ENCODE measurements at regions not wholly inside any gene's neighbourhood (a gene's known extent, or its start where the extent isn't known, plus 50 kb on each side); places are given as distances from the start of the nearest gene placed in this dataset.

GRCh38 chr14:62097072-62097471, 334.9 kb downstream of the SNAPC1 start:
- Histone ChIP-seq H3K4me1 (no peaks in the 10 kb centered on the region), H3K9me3 (replicated peaks) (no peaks in the 10 kb centered on the region)
- DNase-seq: no peak

GRCh38 chr14:62097824-62098223, 335.6 kb downstream of the SNAPC1 start:
- H3K4me3 ChIP-seq: no peak overlapping the region
- DNase-seq: no peak
- no peaks in the 10 kb centered on the region for H3K27me3 ChIP-seq
- H3K9me3 ChIP-seq (replicated peaks): no peaks in the 10 kb centered on the region
- H3K27ac ChIP-seq: no peak overlapping the region
- no peaks in the 10 kb centered on the region for H3K36me3 ChIP-seq
- H3K4me1 ChIP-seq: no peaks in the 10 kb centered on the region

More at GRCh38 chr14:62097072-62097471, 334.9 kb downstream of the SNAPC1 start:
- Histone ChIP-seq H3K27ac (no peak overlapping the region), H3K4me3 (no peak overlapping the region), H3K27me3 (no peaks in the 10 kb centered on the region), H3K36me3 (no peaks in the 10 kb centered on the region)

DNA sequence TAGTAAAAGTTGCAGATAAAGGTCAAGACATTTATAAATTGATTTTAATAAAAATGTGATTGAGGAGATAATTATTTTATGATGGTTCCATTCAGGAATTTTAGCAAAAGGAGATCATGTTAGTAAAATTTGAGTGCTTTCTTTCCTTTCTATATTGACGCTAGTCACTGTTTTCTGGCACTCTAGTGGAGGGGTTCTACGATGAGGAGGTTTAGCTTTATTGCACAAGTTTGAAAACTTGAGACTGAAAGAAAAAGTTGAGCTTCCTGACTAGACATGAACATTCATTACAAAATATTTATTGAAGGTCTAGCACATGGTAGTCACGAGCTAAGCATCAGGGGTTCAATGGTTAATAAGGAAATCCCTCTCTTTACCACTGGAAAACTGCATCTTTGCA, 336.1 kb downstream of the SNAPC1 start:
- Histone ChIP-seq H3K27me3 (no peaks in the 10 kb centered on the region), H3K36me3 (no peaks in the 10 kb centered on the region), H3K4me1 (no peaks in the 10 kb centered on the region), H3K27ac (no peak overlapping the region), H3K9me3 (replicated peaks) (no peaks in the 10 kb centered on the region), H3K4me3 (no peak overlapping the region)
- DNase-seq: no peak

- H3K4me3 ChIP-seq: no peak overlapping the region
- H3K4me1 ChIP-seq: no peaks in the 10 kb centered on the region
- no peaks in the 10 kb centered on the region for H3K36me3 ChIP-seq
- no peak for DNase-seq
- H3K27ac ChIP-seq: no peak overlapping the region
- no peaks in the 10 kb centered on the region for H3K9me3 ChIP-seq (replicated peaks)
- H3K27me3 ChIP-seq: no peaks in the 10 kb centered on the region
Observed at GRCh38 chr14:62099091-62099490, 336.9 kb downstream of the SNAPC1 start.

GRCh38 chr14:62101189-62101588, 339.0 kb downstream of the SNAPC1 start:
- no peak for DNase-seq
- no peak overlapping the region for H3K4me3 ChIP-seq

GRCh38 chr14:62101673-62102348, 339.6 kb downstream of the SNAPC1 start:
- no peaks in the 10 kb centered on the region for H3K27me3 ChIP-seq
- H3K4me1 ChIP-seq: no peaks in the 10 kb centered on the region
- H3K27ac ChIP-seq: no peak overlapping the region
- H3K4me3 ChIP-seq: no peak overlapping the region
- no peaks in the 10 kb centered on the region for H3K36me3 ChIP-seq
- DNase-seq: no peak
- no peaks in the 10 kb centered on the region for H3K9me3 ChIP-seq (replicated peaks)

More at GRCh38 chr14:62101189-62101588, 339.0 kb downstream of the SNAPC1 start:
- Histone ChIP-seq H3K27me3 (no peaks in the 10 kb centered on the region), H3K9me3 (replicated peaks) (no peaks in the 10 kb centered on the region), H3K36me3 (no peaks in the 10 kb centered on the region), H3K27ac (no peak overlapping the region), H3K4me1 (no peaks in the 10 kb centered on the region)

DNA sequence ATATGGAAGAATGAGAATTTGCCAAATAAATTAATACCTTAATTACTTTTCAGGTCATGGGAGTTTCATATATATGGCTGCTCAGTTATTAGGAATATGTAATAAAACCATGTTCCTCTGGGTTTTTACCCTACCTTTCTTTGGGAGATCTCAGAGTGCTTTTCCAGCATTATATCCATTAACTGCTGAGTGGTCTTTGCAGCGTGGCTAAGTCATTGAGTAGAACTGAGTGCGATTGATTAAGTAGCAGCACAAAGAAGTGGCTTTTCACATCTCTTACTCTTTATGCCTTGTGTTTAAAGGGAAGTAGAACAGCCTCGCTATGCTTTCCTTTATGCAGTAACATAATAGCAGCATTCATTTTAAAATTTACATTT, 340.1 kb downstream of the SNAPC1 start:
- Histone ChIP-seq H3K36me3 (no peaks in the 10 kb centered on the region), H3K4me1 (no peaks in the 10 kb centered on the region), H3K4me3 (no peak overlapping the region), H3K27me3 (no peaks in the 10 kb centered on the region), H3K27ac (no peak overlapping the region), H3K9me3 (replicated peaks) (no peaks in the 10 kb centered on the region)
- no peak for DNase-seq

GRCh38 chr14:62103464-62103863, 341.2 kb downstream of the SNAPC1 start:
- no peaks in the 10 kb centered on the region for H3K4me1 ChIP-seq
- H3K27me3 ChIP-seq: no peaks in the 10 kb centered on the region
- no peaks in the 10 kb centered on the region for H3K36me3 ChIP-seq
- DNase-seq: no peak
- no peak overlapping the region for H3K4me3 ChIP-seq
- no peaks in the 10 kb centered on the region for H3K9me3 ChIP-seq (replicated peaks)
- no peak overlapping the region for H3K27ac ChIP-seq

- no peak for DNase-seq
- Histone ChIP-seq H3K27ac (no peak overlapping the region), H3K9me3 (replicated peaks) (no peaks in the 10 kb centered on the region), H3K27me3 (no peaks in the 10 kb centered on the region), H3K36me3 (no peaks in the 10 kb centered on the region), H3K4me3 (no peak overlapping the region), H3K4me1 (no peaks in the 10 kb centered on the region)
Observed at GRCh38 chr14:62110941-62111340, 348.7 kb downstream of the SNAPC1 start.

DNA sequence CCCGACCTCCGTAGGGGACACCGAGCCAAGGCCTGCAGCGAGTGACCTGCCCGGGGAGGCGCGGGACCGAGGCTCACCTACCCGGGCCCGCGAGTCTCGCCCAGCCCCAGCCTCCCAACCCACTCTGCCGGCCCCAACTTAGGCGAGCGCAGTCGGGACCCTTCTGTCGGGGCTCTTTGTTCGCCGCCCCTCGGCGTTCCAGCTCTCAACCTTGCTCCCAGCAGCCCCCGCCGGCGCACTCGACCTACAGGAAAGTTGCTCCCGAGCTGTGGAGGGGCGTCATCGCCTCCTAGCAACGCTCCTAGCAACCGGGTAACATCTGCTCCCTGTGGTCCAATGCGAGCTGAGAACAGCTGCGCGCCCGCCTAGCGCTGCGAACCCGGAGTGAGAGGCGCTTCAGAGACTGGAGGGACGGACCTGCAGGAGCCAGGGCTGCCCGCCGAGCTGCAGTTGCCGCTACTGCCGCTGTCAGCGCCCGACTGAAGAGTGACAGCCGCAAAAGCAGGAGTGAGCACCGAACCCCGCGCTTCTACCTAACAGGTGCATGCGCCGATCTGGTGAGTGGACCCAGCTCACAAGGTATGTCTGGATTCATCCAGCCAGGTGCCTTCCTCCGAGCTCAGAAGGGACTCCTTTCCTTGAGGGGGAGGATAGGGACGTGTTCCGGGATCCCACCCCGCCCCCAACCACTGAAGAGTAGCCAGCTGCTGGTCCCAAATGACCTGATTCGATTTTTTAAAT, 355.0 kb downstream of the SNAPC1 start:
- H3K4me3 ChIP-seq: no peak overlapping the region
- no peaks in the 10 kb centered on the region for H3K36me3 ChIP-seq
- H3K27ac ChIP-seq: no peak overlapping the region
- H3K27me3 ChIP-seq: peaks cover 6% of the 10 kb centered on the region; the same call in 1 of the 2 replicates
- no peaks in the 10 kb centered on the region for H3K9me3 ChIP-seq (replicated peaks)
- peak; percentile 73 to 74 for DNase-seq
- no peaks in the 10 kb centered on the region for H3K4me1 ChIP-seq

DNA sequence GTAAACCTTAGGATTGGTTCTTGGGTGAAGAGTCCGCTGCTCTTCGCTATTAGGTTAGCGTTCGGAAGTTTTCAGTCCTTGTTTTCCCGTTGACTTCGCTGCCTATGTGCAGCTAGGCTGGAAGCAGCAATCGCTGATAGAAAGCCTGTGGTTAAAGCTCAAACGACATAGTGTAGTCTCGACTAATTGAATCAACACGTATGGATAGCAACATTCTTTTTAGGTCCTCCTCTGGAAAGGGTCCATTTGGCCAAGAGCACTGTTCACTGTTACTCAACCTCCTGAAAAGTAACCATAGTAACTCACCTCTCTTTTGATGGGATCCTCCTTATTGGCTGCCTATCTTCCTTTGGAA, 355.5 kb downstream of the SNAPC1 start:
- Histone ChIP-seq H3K4me3 (no peak overlapping the region), H3K27me3 (peaks cover 6% of the 10 kb centered on the region; the same call in 1 of the 2 replicates), H3K36me3 (no peaks in the 10 kb centered on the region), H3K27ac (no peak overlapping the region), H3K4me1 (no peaks in the 10 kb centered on the region), H3K9me3 (replicated peaks) (no peaks in the 10 kb centered on the region)
- no peak for DNase-seq

DNA sequence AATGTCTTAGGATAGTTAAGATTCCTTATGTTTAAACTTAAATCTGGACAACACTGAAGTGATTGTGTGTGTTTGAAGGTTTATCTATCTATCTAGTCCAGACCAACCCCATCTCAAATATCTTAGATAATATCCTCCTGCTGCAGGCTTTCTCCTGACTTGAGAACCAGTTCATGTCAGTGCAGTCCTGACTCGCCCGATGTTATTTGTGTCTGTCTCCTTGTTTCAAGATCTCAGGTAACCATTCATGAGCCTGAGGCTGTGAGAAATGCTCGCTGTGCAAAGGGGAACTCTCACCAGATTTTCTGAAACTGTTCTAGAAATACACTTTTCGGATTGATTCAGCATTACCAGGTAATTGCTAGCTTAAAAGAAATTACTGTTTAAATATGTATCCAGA, 356.2 kb downstream of the SNAPC1 start:
- no peaks in the 10 kb centered on the region for H3K36me3 ChIP-seq
- no peaks in the 10 kb centered on the region for H3K4me1 ChIP-seq
- no peak for DNase-seq
- H3K9me3 ChIP-seq (replicated peaks): no peaks in the 10 kb centered on the region
- H3K27ac ChIP-seq: no peak overlapping the region
- H3K27me3 ChIP-seq: peaks cover 6% of the 10 kb centered on the region; the same call in 1 of the 2 replicates
- no peak overlapping the region for H3K4me3 ChIP-seq

GRCh38 chr14:62118871-62119270, 356.7 kb downstream of the SNAPC1 start:
- H3K27ac ChIP-seq: no peak overlapping the region
- no peaks in the 10 kb centered on the region for H3K4me1 ChIP-seq
- no peaks in the 10 kb centered on the region for H3K9me3 ChIP-seq (replicated peaks)
- no peak for DNase-seq
- no peaks in the 10 kb centered on the region for H3K36me3 ChIP-seq
- peaks cover 6% of the 10 kb centered on the region; the same call in 1 of the 2 replicates for H3K27me3 ChIP-seq
- H3K4me3 ChIP-seq: no peak overlapping the region

DNA sequence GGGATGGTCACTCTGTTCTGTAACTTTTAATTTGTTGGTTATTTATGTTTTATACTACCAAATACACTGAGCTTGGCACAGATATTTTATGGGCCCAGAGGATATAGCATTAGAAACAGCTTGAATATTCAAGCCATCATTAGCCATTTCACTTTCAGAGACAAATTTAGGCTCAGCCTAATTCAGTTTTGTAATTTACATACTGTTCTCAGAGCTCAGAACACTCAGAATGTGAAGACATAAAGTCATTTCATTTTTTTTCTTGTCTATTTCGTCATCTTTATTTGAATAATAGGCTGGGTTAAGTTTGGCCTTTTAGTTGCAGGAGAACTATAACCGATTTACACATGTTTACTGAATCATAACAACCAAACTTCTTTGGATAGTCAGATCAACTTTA, 361.7 kb downstream of the SNAPC1 start:
- Histone ChIP-seq H3K36me3 (no peaks in the 10 kb centered on the region), H3K4me3 (no peak overlapping the region), H3K9me3 (replicated peaks) (no peaks in the 10 kb centered on the region), H3K4me1 (no peaks in the 10 kb centered on the region), H3K27ac (no peak overlapping the region), H3K27me3 (no peaks in the 10 kb centered on the region; the same call in 1 of the 2 replicates)
- DNase-seq: no peak

- no peak overlapping the region for H3K27ac ChIP-seq
- no peak for DNase-seq
- H3K4me3 ChIP-seq: no peak overlapping the region
- H3K27me3 ChIP-seq: no peaks in the 10 kb centered on the region; the same call in 1 of the 2 replicates
- no peaks in the 10 kb centered on the region for H3K9me3 ChIP-seq (replicated peaks)
- no peaks in the 10 kb centered on the region for H3K4me1 ChIP-seq
- no peaks in the 10 kb centered on the region for H3K36me3 ChIP-seq
Observed at GRCh38 chr14:62125793-62126192, 363.6 kb downstream of the SNAPC1 start.

All from SJCRH30 (cell line).